Stimulated activated CD4-positive, alpha-beta T cell treated with anti-CD3 and anti-CD28 coated beads, Interleukin-4, amount 100 ng/mL, for 24 hours (primary cell): ENCODE measurements at regions not wholly inside any gene's neighbourhood (a gene's known extent, or its start where the extent isn't known, plus 50 kb on each side); places are given as distances from the start of the nearest gene placed in this dataset.
"Not testable (repeated sequence)": the region's sequence is repeated elsewhere in the genome, so short reads cannot be mapped to it uniquely, and the experiment has no call there.

Source experiments
- DNase-seq: peaks from one replicate; pipeline ENCODE4 v3.0.0-alpha.2; 2020

DNA sequence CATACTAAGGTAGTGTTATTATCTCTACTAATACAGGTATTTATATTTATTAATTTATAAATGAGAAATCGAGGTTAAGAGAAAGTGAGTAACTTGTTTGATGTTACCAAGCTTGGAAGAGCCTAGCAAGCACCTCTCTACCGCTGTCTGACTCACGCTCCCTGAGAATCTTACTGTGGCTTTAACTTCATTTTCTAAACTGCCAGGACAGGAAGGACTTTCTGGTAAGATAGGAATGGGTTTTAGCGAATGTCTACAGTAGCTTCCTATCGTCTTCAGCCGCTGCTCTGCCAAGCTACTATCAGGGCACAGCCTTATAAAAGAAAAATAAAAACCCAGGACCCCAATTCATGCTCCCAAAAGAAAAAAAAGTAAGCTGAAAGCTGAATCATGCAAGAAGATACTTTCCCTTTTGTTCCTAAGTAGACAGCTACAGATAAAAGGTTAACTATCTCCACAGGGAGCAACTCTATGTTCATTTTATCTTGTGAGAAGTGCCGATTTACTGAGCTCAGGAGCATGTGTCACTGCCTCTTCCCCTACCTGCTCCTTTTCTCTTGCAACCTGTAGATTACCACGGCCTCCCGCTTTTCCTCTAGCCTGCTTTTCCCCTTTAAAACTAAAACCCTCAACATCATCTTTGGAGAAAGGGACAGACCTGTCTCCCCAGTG lies 60.2 kb downstream of the THNSL1 start:
- no peak for DNase-seq

DNA sequence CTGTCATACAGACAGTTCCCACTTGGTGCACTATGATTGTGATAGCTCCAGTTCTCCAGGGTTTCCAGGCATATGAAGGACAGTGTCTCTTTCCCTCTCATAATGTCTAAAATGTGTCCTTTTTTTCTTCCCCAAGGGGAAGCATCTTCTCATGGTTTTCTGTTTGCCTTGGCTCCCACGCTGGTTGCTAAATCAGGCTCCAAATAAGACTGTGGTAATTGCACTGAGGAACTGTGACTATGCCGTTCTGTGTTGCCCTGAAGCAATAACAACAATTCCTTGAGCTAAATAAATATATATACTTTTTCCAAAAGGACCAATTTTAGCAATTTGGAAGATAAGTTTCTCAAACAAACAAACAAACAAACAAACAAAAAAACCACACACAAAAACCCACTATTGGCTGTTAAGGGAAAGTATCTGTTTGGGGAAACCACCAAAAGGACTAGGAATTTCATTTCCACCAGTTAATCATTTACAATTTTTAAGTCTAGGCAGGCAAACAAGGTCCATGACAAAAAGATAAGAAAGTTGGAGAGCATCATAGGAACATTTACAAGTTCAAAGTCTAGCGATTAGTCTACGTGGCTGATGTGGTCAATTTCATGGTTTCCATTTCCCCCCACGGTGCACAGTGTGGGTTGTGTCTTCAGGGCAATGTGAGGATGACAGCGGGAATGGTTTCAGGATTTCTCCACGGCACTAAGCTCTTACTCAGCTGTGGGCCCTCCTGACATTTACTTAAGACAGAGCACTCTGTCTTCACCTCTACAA lies 62.4 kb downstream of the THNSL1 start:
- DNase-seq = no peak

DNA sequence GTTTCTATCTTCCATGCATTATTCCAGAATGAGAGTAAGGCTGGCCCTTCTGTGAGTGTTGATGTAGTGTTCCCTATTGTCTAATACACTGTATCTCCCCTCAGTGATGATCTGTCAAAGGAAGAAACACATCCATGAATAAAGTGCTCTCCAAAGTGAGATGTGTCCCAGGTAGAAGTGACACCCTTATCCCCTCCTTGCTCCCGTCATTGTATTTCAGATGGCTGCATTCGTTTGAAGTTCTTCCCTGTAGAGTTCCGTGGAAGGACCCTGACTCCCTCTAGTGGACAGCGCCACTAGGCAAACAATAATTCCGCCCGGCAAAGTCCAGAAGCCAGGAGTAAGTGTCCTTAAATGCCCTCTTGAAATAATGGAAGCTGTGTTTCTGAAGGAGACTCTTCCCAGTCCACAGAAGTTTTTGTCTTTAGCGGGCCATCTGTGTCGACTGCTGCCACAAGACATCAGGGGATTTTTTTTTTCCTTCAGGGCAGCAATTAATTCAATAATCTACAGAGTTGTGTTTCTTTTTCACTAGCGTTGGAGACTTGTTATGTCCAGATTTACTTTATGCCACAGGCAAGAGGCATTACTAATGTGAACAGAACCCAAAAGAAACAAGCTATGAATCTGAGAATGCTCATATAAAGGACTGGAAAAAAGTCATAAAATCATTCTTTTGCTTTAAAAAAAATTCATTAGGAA lies 64.6 kb downstream of the THNSL1 start:
- DNase-seq = peak; percentile 70

DNA sequence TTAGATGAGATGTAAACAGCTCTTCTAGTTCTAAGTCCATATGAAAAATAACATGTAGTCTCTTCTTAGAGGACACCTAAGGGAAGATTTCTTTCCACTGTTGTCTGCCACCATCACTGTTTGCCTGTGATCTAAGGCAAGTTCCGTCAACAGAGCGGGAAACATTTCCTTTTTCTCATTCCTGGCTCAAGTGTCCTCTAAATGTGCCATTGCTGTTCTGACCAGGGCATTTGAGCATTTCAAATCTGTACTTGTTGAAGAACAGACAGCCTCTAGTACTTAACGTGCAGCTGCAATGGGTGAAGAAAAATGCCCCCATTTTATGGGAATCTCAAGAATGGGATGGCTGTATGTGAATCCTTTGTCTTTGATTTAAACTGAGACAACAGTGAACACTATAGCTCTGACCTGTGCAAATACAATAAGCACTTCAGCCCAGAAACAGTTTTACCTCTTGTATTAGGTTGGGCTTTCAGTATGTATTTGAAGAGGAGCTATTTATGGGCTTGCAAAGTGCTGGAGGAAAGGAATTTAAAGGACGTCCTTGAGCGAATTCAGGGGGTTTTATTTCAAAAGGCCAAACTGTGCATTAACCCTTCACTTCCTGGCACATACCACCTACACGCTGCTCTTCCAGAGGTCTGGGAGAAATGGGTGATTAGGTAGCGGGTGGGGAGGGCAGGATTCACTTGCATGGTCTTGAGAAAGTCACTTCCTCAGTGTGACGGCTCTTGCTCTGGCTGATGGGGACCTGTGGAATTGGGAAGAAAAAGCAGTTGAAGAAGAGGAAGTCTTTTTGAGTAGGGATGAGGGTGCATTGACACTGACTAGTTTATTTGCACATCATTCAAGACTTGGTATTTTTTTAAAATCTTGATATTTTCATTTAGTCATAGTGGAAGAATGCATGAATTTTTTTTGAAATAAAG lies 66.1 kb downstream of the THNSL1 start:
- no peak for DNase-seq

DNA sequence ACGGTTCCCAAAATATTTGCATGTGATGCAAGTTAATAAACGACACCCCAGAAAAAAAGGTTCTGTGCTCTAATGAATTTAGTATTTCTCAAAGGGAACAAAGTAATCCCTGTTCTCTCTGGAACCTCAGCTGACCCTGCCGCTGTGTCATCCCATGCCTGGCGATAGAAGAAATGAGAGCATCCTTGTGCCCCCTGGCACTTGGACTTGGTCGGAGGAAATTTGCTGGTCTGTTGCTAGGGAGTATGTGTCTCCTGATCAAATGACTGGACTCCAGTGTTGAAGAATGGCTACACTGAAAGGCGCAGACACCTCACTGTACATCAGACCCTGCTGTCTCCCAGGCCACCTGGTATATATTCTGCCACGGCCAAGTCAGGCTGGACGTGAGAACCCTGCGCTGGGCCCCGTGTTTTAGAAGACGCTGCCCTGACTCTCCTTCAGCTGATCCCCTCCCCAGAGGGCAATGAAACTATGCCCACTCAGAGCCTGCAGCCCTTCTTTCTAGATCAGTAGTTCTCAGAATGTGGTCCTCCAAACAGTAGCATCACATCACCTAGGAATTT lies 67.2 kb downstream of the THNSL1 start:
- DNase-seq = no peak

DNA sequence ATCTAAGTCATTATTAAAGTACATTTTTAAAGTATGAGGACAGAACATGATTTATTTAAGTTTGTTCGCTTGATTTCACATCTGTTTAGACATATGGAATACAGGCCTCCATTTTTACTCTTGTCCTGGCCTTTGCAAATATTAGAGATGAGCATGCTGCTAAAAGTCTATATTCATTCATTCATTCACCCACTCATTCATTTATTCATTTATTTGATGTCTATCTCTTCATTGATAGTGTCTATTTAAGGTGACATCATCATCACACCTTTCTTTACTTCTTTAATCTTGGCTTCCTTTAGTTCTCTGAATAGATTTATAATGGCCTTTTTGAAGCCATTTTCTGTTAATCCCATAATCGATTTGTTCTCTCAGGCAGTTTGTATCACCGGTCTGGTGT lies 68.0 kb downstream of the THNSL1 start:
- no peak for DNase-seq

DNA sequence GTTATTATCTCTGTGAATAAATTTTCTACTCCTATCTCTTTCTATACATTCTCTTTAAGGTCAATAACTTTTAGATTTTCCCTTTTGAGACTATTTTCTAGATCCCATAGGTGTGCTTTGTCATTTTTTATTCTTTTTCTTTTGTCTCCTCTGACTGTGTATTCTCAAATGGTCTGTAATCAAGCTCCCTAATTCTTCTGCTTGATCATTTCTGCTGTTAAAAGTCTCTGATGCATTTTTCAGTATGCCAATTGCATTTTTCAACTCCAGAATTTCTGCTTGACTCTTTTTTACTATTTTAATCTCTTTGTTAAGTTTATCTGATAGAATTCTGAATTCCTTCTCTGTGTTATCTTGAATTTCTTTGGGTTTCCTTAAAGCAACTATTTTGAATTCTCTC lies 78.2 kb downstream of the THNSL1 start:
- DNase-seq = no peak

DNA sequence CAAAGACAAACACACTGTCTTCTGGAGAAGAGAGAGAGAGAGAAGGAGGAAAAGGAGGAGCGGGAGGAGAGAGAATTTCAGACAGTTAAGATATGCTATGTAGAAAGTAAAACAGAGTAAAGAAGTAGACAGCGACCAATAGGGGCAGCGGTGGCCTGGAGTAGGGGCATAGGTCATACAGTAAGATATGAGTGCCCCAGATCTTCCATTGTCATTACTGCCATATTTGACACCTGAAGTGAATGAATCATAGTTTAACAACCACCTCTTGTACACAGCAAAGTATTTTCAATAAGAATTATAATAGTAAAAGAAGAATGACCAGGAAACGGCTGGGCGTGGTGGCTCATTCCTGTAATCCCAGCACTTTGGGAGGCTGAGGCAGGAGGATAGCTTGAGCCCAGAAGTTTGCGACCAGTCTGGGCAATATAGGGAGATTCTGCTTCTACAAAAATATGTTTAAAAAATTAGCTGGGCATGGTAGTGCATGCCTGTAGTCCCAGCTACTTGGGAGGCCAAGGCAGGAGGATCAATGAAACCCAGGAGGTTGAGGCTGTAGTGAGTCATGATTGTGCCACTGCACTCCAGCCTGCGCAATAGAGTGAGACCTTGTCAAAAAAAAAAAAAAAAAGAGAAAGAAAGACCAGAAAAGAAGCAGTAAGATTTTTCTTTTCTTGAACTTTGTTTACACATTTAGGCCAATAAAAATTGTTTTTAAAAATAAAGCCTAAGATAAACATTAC lies 77.0 kb upstream of the GPR158 start:
- DNase-seq = no peak

DNA sequence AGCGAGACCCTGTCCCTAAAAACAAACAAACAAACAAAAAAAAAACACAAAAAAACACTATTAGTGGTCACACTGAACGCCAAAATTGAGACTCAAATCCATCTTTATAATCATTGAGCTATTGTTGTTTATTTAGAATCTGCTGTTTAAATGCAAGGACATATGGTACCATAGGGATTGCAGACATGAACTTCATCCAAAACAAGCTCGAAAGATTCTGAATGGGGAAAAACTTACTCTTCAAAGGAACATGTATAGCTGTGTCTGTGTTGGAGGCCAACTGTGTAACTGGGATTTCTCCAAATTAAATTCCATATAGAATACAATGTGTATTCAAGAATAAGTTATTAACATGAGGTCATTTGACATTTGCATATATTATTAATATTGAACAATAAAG lies 74.7 kb upstream of the GPR158 start:
- DNase-seq = no peak

DNA sequence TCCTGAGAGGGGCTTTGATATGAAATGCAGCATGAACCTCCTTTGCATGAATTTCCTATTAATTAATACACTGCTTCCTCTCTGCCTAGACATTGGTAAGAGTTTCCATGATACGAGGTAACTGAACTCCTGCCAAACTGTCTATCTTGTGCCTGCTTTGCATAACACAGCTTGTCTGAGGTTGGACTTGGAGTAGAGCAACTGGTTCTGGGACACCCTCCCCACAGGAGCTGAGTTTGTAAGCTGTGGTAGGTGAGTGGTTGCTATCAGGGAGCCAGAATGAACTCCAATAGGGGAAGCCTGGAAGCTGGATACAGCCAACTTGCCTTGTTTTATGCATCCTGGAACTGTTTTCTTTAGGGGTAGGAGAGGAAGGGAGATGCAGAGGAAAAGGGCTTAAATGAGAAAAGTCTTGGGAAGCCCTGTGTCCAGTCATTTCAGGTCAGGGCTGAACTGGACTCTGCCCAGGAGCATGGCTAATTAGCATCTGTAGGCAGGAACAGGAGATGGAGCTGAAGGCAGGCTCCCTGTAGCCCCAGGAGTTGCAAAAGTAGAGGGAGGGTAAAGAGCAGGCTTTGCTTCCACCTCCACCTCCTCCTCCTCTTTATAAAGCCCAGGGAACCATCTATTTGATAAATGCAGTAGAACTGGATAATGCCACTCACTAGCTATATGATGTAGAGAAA lies 73.2 kb upstream of the GPR158 start:
- no peak for DNase-seq

DNA sequence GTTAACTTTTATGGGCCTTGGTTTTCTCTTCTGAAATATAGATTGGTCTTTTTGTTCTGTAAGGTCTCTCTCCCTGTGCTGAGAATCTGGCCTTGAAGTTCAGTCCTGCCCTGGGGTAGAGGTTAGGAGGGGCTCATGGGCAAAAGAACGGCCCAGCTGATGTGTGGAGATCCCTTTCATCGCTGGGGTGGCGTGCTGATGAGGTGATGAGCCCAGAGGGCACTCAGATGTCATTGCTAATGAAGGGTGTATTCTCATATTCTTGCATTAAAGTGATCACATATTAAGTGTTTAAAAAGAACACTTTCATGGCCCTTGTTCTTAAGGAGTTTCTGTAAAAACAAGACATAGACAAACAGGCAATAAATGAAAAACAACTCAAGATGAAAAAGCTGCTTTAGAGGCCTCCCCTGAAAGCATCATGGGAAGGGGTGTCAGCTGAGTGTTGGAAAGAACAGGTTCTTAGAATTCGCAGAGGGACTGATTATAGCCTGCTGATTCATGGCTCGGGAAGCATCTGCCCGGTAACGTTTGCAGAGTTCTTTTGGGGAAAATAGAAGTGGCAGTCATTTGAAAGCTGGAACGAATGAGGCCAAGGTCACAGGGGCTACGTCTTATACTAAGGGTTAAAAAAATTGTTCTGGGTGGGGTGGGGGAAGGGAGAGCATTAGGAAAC lies 72.5 kb upstream of the GPR158 start:
- DNase-seq = no peak

DNA sequence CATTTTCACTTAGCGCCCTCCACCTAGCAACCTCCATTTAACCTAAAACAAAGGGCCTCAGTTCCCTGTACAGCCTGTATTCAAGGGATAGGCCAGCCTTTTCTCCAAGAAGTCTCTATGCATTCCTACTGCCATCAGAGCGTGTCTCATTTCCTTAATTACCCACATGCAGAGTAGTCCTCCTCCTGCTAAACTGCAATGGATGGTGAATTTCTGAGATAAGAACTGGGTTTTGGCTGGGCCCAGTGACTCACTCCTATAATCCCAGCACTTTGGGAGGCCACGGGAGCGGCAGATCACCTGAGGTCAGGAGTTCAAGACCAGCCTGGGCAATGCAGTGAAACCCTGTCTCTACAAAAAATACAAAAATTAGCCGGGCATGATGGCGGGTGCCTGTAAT lies 71.1 kb upstream of the GPR158 start:
- no peak for DNase-seq

DNA sequence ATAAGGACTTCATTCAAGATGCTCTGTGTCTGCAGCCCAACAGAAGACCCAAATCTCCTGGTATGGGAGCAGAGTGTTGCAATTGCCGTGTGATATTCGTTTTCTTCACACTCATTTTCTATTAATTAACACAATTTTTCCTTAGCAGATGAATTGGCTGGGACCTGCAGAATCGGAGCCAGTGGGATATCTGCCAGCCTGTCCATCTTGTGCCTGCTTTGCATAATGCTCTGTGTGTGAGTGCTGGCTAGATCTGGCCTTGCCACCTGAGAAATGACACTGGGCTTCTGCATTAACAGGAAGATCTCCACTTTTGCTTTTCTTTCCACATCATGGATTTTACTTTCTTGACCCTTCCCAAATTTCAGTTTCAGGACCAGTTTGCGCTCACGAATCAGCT lies 70.4 kb upstream of the GPR158 start:
- DNase-seq = no peak

DNA sequence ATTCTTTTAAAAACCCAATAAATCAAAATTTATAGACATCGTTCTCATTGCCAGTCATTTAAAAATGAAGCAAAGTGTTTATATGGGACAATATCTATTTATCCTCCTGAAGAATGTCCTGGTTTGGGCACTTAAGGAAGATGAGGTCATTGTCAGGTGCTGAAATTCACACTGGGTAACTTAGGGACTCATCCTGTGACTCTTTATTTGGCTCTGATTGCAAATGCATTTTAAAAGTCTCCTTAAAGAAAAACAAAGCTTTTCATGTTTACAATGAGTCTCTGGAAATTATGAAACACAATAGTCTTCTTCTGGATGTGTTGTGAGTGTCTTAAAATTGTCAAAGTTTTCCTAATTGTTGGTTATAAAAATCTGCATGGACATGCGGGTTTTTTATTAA lies 69.5 kb upstream of the GPR158 start:
- no peak for DNase-seq

DNA sequence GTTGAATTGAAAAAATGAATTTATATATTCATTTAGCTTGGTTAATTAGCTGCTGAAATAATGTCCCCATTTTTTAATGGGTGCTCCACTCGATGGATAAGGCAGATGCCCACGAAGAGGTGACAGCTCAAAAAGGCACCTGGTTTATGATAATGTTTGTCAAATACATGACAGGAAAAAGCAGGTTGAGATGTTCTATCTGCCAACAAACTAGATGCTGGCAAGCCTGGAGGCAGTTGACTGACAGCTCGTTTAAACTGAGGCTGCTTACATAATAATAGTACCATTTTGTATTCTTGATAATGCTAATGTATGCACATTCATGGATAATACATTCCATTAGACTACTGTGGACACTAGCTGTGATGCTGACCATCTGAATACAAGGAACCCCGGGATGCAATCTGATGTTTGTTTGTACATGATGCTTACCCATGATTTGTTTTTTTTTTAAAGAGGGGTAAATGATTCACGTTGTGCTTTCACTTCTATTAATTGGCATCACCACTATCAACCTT lies 69.0 kb upstream of the GPR158 start:
- DNase-seq = no peak

DNA sequence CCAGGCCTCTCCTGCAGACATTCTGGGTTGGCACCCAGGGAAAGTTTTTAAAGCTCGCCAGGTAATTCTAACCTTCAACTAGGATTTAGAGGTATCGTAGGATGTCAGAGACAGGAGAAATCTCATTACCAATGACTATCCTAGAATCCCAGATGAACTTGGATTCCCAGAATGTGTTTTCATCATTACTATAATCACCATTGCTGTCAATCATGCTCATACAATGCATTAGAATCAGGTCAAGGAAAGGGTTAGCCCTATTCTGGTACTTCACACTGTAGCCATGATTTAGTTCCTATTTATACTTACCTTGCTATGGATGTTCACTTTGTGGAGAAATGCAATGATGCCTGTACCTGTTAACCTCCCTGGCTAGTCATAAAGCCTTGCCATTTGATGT lies 67.0 kb upstream of the GPR158 start:
- no peak for DNase-seq

DNA sequence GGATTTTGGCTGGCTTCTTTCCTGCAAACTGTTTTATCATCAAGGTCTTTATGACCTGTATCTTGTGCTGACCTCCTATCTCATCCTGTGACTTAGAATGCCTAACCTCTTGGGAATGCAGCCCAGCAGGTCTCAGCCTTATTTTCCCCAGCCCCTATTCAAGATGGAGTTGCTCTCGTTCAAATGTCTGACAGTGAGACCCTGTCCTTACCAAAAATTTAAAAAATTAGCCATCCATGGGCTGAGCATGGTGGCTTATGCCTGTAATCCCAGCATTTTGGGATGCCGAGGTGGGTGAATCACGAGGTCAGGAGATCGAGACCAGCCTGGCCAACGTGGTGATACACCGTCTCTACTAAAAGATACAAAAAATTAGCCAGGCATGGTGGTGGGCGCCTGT lies 64.9 kb upstream of the GPR158 start:
- not testable (repeated sequence) for DNase-seq

DNA sequence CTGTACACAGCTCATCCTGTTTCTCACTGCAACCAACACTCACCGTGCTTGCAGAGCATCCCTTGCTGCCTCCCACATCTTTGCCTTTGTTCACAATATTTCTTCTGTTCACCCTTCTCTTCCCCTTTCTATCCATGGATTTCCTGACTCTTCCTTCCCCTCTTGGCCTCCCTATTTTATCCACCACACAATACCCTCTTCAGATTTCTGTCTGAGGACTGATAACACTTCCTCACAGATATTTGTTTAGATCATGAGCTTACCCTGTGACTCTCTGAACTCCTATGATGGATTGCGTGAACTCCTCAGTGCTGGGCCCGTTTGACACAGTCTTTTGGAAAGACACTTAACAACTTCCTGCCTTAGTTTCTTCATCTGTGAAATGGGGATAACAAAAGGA lies 62.8 kb upstream of the GPR158 start:
- DNase-seq = no peak

DNA sequence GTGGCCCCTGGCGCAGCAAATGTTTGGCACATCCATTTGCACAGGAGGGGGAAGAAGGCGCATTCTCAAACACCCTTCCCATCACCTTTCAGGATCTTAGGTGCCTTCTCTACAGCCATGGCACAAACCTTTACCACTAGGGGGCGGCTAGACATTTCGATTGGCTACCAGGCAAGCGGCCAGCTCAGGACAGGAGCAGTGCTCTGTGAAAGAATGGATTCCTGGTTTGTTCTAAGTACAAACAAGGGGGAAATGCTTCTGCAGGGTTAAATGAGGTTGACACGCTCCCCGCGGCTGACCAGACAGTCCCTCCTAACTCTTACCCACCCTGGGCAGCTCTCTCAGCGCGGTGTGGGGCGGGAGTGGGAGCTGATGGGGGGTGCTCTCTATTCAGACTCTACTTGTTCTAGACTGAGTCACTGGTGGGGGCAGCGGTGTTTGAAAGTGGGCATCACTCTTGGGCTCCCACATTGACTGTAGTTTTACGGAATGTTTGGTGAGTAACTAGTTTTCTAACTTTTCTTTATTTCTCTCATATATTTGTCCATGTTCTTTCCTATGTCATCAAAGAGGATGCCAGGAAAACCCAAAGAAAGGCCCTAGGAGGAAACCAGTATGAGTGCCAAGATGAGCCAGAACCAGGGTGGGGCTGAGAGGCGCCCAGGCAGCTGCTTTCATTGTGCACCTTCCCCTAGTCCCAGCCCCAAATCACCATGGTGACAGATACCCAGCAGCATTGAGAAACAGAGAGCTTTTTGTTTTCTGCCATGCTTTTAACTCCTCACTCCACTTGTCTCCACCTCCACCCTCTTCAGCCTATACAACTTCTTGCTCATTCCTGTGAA lies 61.4 kb upstream of the GPR158 start:
- peak; percentile 25 for DNase-seq

DNA sequence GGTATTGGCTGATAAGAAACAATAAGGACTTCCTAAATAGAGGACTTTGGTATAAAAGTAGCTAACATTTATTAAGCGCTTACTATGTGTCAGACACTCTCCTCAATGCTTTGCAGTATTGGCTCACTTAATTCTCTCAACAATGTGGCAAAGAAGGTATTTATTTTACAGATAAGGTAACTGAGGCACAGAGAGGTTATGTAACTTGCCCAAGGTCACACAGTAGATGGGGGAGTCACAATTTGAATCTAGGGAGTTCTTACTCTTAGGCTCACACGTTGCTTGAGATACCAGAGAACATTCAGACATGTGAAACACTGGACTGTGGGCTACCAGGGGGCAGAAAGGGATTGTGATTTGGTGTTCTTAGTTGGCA lies 60.8 kb upstream of the GPR158 start:
- DNase-seq = no peak
